ENCODE measurements at regions not wholly inside any gene's neighbourhood (a gene's known extent, or its start where the extent isn't known, plus 50 kb on each side); places are given as distances from the start of the nearest gene placed in this dataset.

DNA sequence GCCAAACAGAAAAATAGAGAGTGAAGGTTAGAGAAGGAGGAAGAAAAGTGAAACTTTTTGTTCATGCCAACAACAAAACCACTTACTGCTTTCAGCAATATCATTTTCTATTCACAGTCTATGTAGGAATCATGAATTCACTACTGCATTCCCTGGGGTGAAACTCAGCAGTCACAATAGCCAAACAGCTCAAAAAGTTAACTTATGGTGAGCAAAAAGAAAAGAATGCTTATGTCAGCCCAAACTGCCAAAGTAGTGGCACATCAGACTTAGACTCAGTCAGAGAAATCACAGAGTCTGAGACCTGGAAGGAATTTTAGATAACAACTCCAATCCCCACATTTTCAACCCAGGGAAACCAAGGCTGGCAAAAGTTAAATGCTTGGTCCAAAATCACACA lies 238.7 kb upstream of the TMCO5A start:
- no peaks in the 10 kb centered on the region for H3K36me3 ChIP-seq
- no peak overlapping the region for H3K4me3 ChIP-seq
- no peak for TF ChIP-seq POLR2A (IDR thresholded peaks at IDR 0.05)
- TF ChIP-seq, protein P1, sequence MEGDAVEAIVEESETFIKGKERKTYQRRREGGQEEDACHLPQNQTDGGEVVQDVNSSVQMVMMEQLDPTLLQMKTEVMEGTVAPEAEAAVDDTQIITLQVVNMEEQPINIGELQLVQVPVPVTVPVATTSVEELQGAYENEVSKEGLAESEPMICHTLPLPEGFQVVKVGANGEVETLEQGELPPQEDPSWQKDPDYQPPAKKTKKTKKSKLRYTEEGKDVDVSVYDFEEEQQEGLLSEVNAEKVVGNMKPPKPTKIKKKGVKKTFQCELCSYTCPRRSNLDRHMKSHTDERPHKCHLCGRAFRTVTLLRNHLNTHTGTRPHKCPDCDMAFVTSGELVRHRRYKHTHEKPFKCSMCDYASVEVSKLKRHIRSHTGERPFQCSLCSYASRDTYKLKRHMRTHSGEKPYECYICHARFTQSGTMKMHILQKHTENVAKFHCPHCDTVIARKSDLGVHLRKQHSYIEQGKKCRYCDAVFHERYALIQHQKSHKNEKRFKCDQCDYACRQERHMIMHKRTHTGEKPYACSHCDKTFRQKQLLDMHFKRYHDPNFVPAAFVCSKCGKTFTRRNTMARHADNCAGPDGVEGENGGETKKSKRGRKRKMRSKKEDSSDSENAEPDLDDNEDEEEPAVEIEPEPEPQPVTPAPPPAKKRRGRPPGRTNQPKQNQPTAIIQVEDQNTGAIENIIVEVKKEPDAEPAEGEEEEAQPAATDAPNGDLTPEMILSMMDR (IDR thresholded peaks at IDR 0.05) = no peak
- no peaks in the 10 kb centered on the region for H3K27me3 ChIP-seq
- no peak overlapping the region for H3K27ac ChIP-seq
- intact Hi-C loops (cut with DNase I) = no loop called here
- H3K4me1 ChIP-seq = no peaks in the 10 kb centered on the region
- no peaks in the 10 kb centered on the region for H3K9me3 ChIP-seq
- DNase-seq (ENCODE audit: extremely low spot score in 2 of 2) = no peak

DNA sequence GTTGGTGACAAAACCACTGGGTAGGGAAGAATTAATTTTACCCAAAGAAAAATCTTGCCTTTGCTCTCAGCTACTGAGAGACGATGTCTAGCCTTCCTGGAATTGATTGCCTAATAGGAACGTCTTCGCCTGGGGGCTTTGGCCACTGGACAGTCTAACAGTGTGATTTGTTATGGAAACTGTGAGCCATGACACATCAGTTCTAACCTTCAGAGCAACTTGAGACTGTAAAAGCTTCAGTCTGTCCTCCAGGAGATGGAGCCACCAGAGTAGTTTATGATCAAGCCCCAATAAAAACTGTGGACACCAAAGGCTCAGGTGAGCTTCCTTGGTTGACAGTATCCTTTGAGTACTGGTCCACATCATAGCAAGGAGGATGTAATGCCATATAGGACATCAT lies 235.8 kb upstream of the TMCO5A start:
- intact Hi-C loops (cut with DNase I) = no loop called here
- no peaks in the 10 kb centered on the region for H3K4me1 ChIP-seq
- TF ChIP-seq POLR2A (IDR thresholded peaks at IDR 0.05) = no peak
- TF ChIP-seq, protein P1 (IDR thresholded peaks at IDR 0.05) = no peak
- no peak for TF ChIP-seq POLR2AphosphoS5 (IDR thresholded peaks at IDR 0.05; ENCODE audit: insufficient read depth in 1 of 2, low read depth in 1 of 2)

GRCh38 chr15:37701230-37701629 lies 233.2 kb upstream of the TMCO5A start:
- H3K4me3 ChIP-seq = no peak overlapping the region
- H3K9me3 ChIP-seq = no peaks in the 10 kb centered on the region
- no peak for TF ChIP-seq POLR2AphosphoS5 (IDR thresholded peaks at IDR 0.05; ENCODE audit: insufficient read depth in 1 of 2, low read depth in 1 of 2)
- TF ChIP-seq, protein P1 (IDR thresholded peaks at IDR 0.05) = no peak
- TF ChIP-seq POLR2A (IDR thresholded peaks at IDR 0.05) = no peak
- no peak for DNase-seq (ENCODE audit: extremely low spot score in 2 of 2)
- no peaks in the 10 kb centered on the region for H3K4me1 ChIP-seq
- H3K27me3 ChIP-seq = no peaks in the 10 kb centered on the region
- no peak overlapping the region for H3K27ac ChIP-seq
- intact Hi-C loops (cut with DNase I) = no loop called here
- H3K36me3 ChIP-seq = no peaks in the 10 kb centered on the region

More for the DNA sequence above, 235.8 kb upstream of the TMCO5A start:
- DNase-seq (ENCODE audit: extremely low spot score in 2 of 2) = no peak
- Histone ChIP-seq H3K36me3 (no peaks in the 10 kb centered on the region), H3K9me3 (no peaks in the 10 kb centered on the region), H3K27me3 (no peaks in the 10 kb centered on the region), H3K4me3 (no peak overlapping the region), H3K27ac (no peak overlapping the region)

DNA sequence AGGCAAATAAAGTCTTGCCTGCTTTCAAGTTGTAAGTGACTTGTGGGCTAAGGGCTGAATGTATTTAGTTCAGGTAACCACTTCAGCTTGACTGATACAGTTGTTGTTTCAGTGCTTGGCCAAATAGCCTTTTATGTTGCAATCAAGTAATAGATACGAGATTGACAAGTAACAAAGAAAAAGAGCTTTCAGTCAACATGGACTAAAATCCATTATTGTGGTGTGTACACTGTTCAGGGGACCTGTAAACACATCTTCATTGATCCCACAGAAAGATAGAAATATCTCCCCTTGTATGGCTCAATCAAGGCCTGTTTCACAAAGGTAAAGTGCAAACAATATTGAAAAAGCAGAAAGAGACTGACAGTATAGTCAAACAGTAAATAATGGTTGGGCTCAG lies 224.8 kb upstream of the TMCO5A start:
- Histone ChIP-seq H3K36me3 (no peaks in the 10 kb centered on the region), H3K27ac (no peak overlapping the region), H3K27me3 (no peaks in the 10 kb centered on the region), H3K9me3 (no peaks in the 10 kb centered on the region), H3K4me1 (no peaks in the 10 kb centered on the region), H3K4me3 (no peak overlapping the region)
- intact Hi-C loops (cut with DNase I) = no loop called here
- DNase-seq (ENCODE audit: extremely low spot score in 2 of 2) = no peak
- TF ChIP-seq POLR2A (IDR thresholded peaks at IDR 0.05) (no peak), POLR2AphosphoS5 (IDR thresholded peaks at IDR 0.05; ENCODE audit: insufficient read depth in 1 of 2, low read depth in 1 of 2) (no peak)
- TF ChIP-seq, protein P1 (IDR thresholded peaks at IDR 0.05) = no peak

DNA sequence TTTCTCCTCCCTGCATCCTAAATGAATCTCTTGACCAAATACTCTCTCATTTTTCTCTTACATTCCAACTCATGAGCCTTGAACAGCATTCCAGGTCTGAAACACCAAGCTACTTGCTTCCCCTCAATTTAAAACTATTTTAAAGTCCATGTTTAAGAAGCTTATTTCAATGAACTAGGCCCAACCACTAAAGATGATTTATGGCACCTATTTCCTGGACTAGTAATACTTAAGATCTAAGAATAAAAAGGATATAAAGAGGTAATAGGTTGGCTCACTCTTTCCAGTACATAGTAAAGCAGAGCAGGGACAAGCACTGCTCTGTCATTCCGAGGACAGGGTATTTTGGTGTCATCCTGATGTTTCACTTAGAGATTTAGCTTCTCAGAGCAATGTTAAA lies 219.3 kb upstream of the TMCO5A start:
- no peaks in the 10 kb centered on the region for H3K36me3 ChIP-seq
- H3K9me3 ChIP-seq = no peaks in the 10 kb centered on the region
- intact Hi-C loops (cut with DNase I) = no loop called here
- no peak overlapping the region for H3K4me3 ChIP-seq
- DNase-seq (ENCODE audit: extremely low spot score in 2 of 2) = no peak
- H3K27ac ChIP-seq = no peak overlapping the region
- TF ChIP-seq, protein P1 (IDR thresholded peaks at IDR 0.05) = no peak
- TF ChIP-seq POLR2A (IDR thresholded peaks at IDR 0.05) (no peak), POLR2AphosphoS5 (IDR thresholded peaks at IDR 0.05; ENCODE audit: insufficient read depth in 1 of 2, low read depth in 1 of 2) (no peak)
- H3K4me1 ChIP-seq = no peaks in the 10 kb centered on the region
- H3K27me3 ChIP-seq = no peaks in the 10 kb centered on the region

Measured in vagina (tissue), 2 donors.